CD8-positive, alpha-beta memory T cell (primary cell): ENCODE measurements at regions not wholly inside any gene's neighbourhood (a gene's known extent, or its start where the extent isn't known, plus 50 kb on each side); places are given as distances from the start of the nearest gene placed in this dataset.

Source experiments
- CTCF ChIA-PET: fragments of 350-600 bp; sonication (Branson Sonifier 250); formaldehyde crosslinking; loops from one replicate; lab custom pipeline; 2021; ENCODE audit warnings: antibody characterized with exemption; lab: Charles Lee
- POLR2A ChIA-PET: fragments of 350-600 bp; sonication (Branson Sonifier 250); formaldehyde crosslinking; loops from one replicate; lab custom pipeline; 2021; ENCODE audit warnings: antibody characterized with exemption; lab: Charles Lee
- DNase-seq, 5 donors: peaks; one replicate each; pipeline versions ENCODE4 v3.0.0 to v3.0.0-alpha.2; 2020 to 2022; ENCODE audit warnings: mixed read lengths in 1 of 5
- H3K27ac ChIP-seq: one replicate; pipeline ENCODE4 v1.7.0; 2013; ENCODE audit warnings: low read depth, mild to moderate bottlenecking, low read length, moderate library complexity
- H3K27me3 ChIP-seq: 2 replicates; pipeline ENCODE4 v1.7.0; 2013; ENCODE audit warnings: low read length, mild to moderate bottlenecking; ENCODE audit not compliant: insufficient read depth, poor library complexity, severe bottlenecking
- H3K36me3 ChIP-seq: 2 replicates; pipeline ENCODE4 v1.7.0; 2013; ENCODE audit warnings: mild to moderate bottlenecking, low read length, moderate library complexity; ENCODE audit not compliant: insufficient read depth
- H3K4me1 ChIP-seq: 2 replicates; pipeline ENCODE4 v1.7.0; 2013; ENCODE audit warnings: mild to moderate bottlenecking, low read length, moderate library complexity; ENCODE audit not compliant: insufficient read depth
- H3K4me3 ChIP-seq: 2 replicates; pipeline ENCODE4 v1.7.0; 2013; ENCODE audit warnings: mild to moderate bottlenecking, low read length
- H3K9me3 ChIP-seq: 2 replicates; pipeline ENCODE4 v1.7.0; 2013; ENCODE audit warnings: mild to moderate bottlenecking, low read length
- H3K27ac Mint-ChIP-seq, 8 donors: one replicate each; pipeline ENCODE4 v1.8.0; 2020 to 2021; ENCODE audit warnings: mixed read lengths in 8 of 8, mild to moderate bottlenecking in 6 of 8, inconsistent platforms in 3 of 8, moderate library complexity in 3 of 8
- H3K27me3 Mint-ChIP-seq, 2 donors: one replicate each; pipeline ENCODE4 v1.8.0; 2020 to 2021; ENCODE audit warnings: mixed read lengths in 2 of 2, mild to moderate bottlenecking in 1 of 2, moderate library complexity in 1 of 2
- H3K36me3 Mint-ChIP-seq, 3 donors: one replicate each; pipeline ENCODE4 v1.8.0; 2020 to 2021; ENCODE audit warnings: mixed read lengths in 3 of 3, inconsistent platforms in 1 of 3, mild to moderate bottlenecking in 1 of 3
- H3K4me1 Mint-ChIP-seq, 3 donors: one replicate each; pipeline ENCODE4 v1.8.0; 2020 to 2021; ENCODE audit warnings: mixed read lengths in 3 of 3, inconsistent platforms in 1 of 3, mild to moderate bottlenecking in 1 of 3
- H3K4me3 Mint-ChIP-seq, 7 donors: one replicate each; pipeline ENCODE4 v1.8.0; 2020 to 2021; ENCODE audit warnings: mixed read lengths in 7 of 7, mild to moderate bottlenecking in 6 of 7, moderate library complexity in 4 of 7, inconsistent platforms in 2 of 7
- H3K9me3 Mint-ChIP-seq, 5 donors: one replicate each; pipeline ENCODE4 v1.8.0; 2020 to 2022; ENCODE audit warnings: mixed read lengths in 5 of 5, mild to moderate bottlenecking in 3 of 5, moderate library complexity in 2 of 5, inconsistent platforms in 1 of 5

DNA sequence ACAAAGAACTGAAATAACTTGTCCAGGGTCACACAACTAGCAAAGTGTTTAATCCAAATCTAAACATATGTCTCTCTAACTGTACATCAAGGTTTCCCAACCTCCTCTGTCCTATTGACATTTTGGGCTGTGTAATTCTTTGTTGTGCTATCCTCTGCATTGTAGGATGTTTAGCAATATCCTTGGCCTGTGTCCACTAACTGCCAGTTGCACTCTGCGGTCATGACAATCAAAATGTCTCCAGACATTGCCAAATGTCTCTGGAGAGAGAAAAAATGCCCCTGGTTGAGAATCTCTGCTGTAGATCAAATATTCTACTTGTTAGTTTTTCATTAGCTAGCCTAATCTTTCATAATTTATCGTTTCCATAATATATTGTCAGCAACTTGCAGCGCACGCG lies 353.4 kb upstream of the NEGR1 start:
- peaks cover 0 to 31% (median 15%) of the 10 kb centered on the region in 5 donors for H3K9me3 Mint-ChIP-seq
- peaks cover 0 to 1% (median 0%) of the 10 kb centered on the region in 3 donors for H3K36me3 Mint-ChIP-seq
- no peak overlapping the region for H3K27ac Mint-ChIP-seq
- CTCF ChIA-PET, result no interaction called here
- Histone ChIP-seq H3K4me1 (no peaks in the 10 kb centered on the region), H3K27ac (no peak overlapping the region), H3K4me3 (no peak overlapping the region), H3K27me3 (no peaks in the 10 kb centered on the region), H3K36me3 (no peaks in the 10 kb centered on the region), H3K9me3 (no peaks in the 10 kb centered on the region)
- POLR2A ChIA-PET, result no interaction called here
- H3K4me1 Mint-ChIP-seq, result no peaks in the 10 kb centered on the region
- peaks cover 0 to 2% of the 10 kb centered on the region in 2 donors for H3K27me3 Mint-ChIP-seq
- no peak overlapping the region for H3K4me3 Mint-ChIP-seq
- DNase-seq, result no peak

GRCh38 chr1:72634946-72635345 lies 352.6 kb upstream of the NEGR1 start:
- no peaks in the 10 kb centered on the region for H3K27me3 ChIP-seq
- POLR2A ChIA-PET, result no interaction called here
- H3K9me3 ChIP-seq, result no peaks in the 10 kb centered on the region
- H3K4me1 Mint-ChIP-seq, result no peaks in the 10 kb centered on the region
- no peak overlapping the region for H3K27ac Mint-ChIP-seq
- peaks cover 0 to 2% of the 10 kb centered on the region in 2 donors for H3K27me3 Mint-ChIP-seq
- H3K36me3 Mint-ChIP-seq, result peaks cover 0 to 1% (median 0%) of the 10 kb centered on the region in 3 donors
- H3K27ac ChIP-seq, result no peak overlapping the region
- no peaks in the 10 kb centered on the region for H3K4me1 ChIP-seq
- no peaks in the 10 kb centered on the region for H3K36me3 ChIP-seq
- H3K4me3 ChIP-seq, result no peak overlapping the region
- H3K9me3 Mint-ChIP-seq, result peaks cover 0 to 31% (median 15%) of the 10 kb centered on the region in 5 donors
- H3K4me3 Mint-ChIP-seq, result no peak overlapping the region
- DNase-seq, result no peak
- CTCF ChIA-PET, result no interaction called here

DNA sequence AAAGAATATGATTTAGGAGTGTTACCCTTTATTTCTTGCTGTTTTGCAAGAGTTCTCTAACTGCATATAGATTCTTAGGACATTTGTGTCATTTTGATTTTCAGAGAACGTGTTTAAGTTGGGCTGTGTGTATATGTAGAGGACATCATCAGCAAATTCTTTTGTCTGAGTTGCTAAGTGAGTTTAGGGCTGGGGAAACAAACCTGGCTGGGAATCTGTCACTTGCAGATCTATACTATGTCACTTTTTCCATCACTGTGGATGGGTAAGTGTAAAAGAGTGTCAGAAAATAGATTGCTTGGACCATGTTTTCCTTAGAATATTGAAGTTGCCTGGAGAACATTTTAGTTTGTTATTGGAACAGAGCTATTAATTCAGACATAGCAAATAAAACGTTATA lies 349.1 kb upstream of the NEGR1 start:
- Histone ChIP-seq H3K27ac (no peak overlapping the region), H3K36me3 (no peaks in the 10 kb centered on the region), H3K4me3 (no peak overlapping the region), H3K9me3 (no peaks in the 10 kb centered on the region), H3K27me3 (no peaks in the 10 kb centered on the region), H3K4me1 (no peaks in the 10 kb centered on the region)
- Mint-ChIP-seq H3K4me3 (no peak overlapping the region), H3K36me3 (peaks cover 0 to 1% (median 0%) of the 10 kb centered on the region in 3 donors), H3K27me3 (no peaks in the 10 kb centered on the region), H3K27ac (no peak overlapping the region), H3K9me3 (peaks cover 0 to 32% (median 7%) of the 10 kb centered on the region in 5 donors), H3K4me1 (no peaks in the 10 kb centered on the region)
- CTCF ChIA-PET, result no interaction called here
- DNase-seq, result no peak
- POLR2A ChIA-PET, result no interaction called here

GRCh38 chr1:72623299-72623708 lies 341.0 kb upstream of the NEGR1 start:
- Mint-ChIP-seq H3K36me3 (no peaks in the 10 kb centered on the region), H3K4me1 (no peaks in the 10 kb centered on the region), H3K4me3 (no peak overlapping the region), H3K27ac (no peak overlapping the region), H3K27me3 (no peaks in the 10 kb centered on the region), H3K9me3 (peaks cover 0 to 16% (median 0%) of the 10 kb centered on the region in 5 donors)
- DNase-seq, result no peak
- no peaks in the 10 kb centered on the region for H3K27me3 ChIP-seq
- ChIA-PET CTCF (no interaction called here), POLR2A (no interaction called here)
- H3K4me3 ChIP-seq, result no peak overlapping the region
- H3K27ac ChIP-seq, result no peak overlapping the region
- no peaks in the 10 kb centered on the region for H3K9me3 ChIP-seq
- H3K4me1 ChIP-seq, result no peaks in the 10 kb centered on the region
- no peaks in the 10 kb centered on the region for H3K36me3 ChIP-seq

DNA sequence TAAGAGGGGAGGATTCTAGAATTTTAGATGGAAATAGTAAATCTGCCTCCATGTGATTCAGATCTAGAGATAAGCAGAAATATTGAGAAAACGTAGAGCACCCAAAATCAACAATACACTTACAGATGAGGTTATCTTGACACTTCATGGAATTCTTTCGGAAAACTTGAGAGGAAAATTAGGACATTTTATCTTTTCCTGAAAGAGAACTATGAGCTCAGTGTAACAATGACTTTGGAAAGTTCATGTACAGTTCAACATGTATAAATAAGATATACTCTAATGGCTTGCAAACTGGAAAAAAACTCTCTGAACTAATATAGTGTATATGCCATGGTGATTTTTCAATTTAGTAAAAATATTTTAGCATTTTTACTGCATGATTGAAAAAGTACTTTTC lies 338.1 kb upstream of the NEGR1 start:
- H3K9me3 Mint-ChIP-seq, result peaks cover 0 to 15% (median 3%) of the 10 kb centered on the region in 5 donors
- no peak overlapping the region for H3K4me3 Mint-ChIP-seq
- Histone ChIP-seq H3K4me3 (no peak overlapping the region), H3K9me3 (no peaks in the 10 kb centered on the region), H3K27me3 (no peaks in the 10 kb centered on the region), H3K4me1 (no peaks in the 10 kb centered on the region), H3K36me3 (no peaks in the 10 kb centered on the region), H3K27ac (no peak overlapping the region)
- POLR2A ChIA-PET, result no interaction called here
- no peak overlapping the region for H3K27ac Mint-ChIP-seq
- CTCF ChIA-PET, result no interaction called here
- no peaks in the 10 kb centered on the region for H3K36me3 Mint-ChIP-seq
- H3K27me3 Mint-ChIP-seq, result no peaks in the 10 kb centered on the region
- no peak for DNase-seq
- no peaks in the 10 kb centered on the region for H3K4me1 Mint-ChIP-seq

- no peaks in the 10 kb centered on the region for H3K4me1 Mint-ChIP-seq
- POLR2A ChIA-PET, result no interaction called here
- no peak overlapping the region for H3K4me3 Mint-ChIP-seq
- no peaks in the 10 kb centered on the region for H3K36me3 ChIP-seq
- no peak overlapping the region for H3K4me3 ChIP-seq
- peaks cover 2 to 9% (median 6%) of the 10 kb centered on the region in 5 donors for H3K9me3 Mint-ChIP-seq
- H3K36me3 Mint-ChIP-seq, result no peaks in the 10 kb centered on the region
- no peaks in the 10 kb centered on the region for H3K27me3 ChIP-seq
- H3K27ac Mint-ChIP-seq, result no peak overlapping the region
- CTCF ChIA-PET, result no interaction called here
- no peak for DNase-seq
- H3K27ac ChIP-seq, result no peak overlapping the region
- no peaks in the 10 kb centered on the region for H3K4me1 ChIP-seq
- no peaks in the 10 kb centered on the region for H3K9me3 ChIP-seq
- H3K27me3 Mint-ChIP-seq, result peaks cover 0 to 1% of the 10 kb centered on the region in 2 donors
Observed at GRCh38 chr1:72606216-72606810, 324.0 kb upstream of the NEGR1 start.

DNA sequence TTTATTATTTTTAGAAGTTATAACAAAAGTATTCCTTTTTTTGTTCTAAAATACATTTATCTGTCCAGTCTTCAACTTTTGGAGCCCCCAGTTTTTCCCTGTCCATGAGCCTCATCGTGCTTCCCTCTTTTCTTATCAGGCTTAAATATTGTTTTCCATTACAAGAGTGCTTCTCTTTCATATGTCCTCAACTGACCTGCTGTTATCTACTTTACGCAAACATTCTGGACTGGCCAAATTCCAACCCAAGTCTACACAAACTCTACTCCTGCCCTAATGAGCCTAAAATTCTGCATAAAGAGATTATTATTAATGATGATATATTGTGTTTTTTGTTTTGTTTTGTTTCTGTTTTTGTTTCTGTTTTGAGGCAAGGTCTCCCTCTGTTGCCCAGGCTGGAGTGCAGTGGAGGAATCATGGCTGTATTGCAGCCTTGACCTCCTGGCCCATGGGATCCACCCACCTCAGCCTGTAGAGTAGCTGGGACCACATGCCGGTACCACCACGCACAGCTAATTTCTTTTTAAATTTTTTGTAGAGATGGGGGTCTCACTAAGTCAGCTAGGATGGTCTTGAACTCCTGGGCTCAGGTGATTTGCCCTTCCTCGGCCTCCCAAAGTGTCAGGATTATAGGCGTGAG lies 318.8 kb upstream of the NEGR1 start:
- Histone ChIP-seq H3K36me3 (no peaks in the 10 kb centered on the region), H3K27me3 (no peaks in the 10 kb centered on the region), H3K4me1 (no peaks in the 10 kb centered on the region), H3K9me3 (no peaks in the 10 kb centered on the region), H3K27ac (no peak overlapping the region), H3K4me3 (no peak overlapping the region)
- Mint-ChIP-seq H3K9me3 (peaks cover 0 to 10% (median 5%) of the 10 kb centered on the region in 5 donors), H3K27me3 (peaks cover 0 to 1% of the 10 kb centered on the region in 2 donors), H3K4me3 (no peak overlapping the region), H3K27ac (no peak overlapping the region), H3K4me1 (no peaks in the 10 kb centered on the region), H3K36me3 (no peaks in the 10 kb centered on the region)
- ChIA-PET CTCF (no interaction called here), POLR2A (no interaction called here)
- DNase-seq, result no peak

DNA sequence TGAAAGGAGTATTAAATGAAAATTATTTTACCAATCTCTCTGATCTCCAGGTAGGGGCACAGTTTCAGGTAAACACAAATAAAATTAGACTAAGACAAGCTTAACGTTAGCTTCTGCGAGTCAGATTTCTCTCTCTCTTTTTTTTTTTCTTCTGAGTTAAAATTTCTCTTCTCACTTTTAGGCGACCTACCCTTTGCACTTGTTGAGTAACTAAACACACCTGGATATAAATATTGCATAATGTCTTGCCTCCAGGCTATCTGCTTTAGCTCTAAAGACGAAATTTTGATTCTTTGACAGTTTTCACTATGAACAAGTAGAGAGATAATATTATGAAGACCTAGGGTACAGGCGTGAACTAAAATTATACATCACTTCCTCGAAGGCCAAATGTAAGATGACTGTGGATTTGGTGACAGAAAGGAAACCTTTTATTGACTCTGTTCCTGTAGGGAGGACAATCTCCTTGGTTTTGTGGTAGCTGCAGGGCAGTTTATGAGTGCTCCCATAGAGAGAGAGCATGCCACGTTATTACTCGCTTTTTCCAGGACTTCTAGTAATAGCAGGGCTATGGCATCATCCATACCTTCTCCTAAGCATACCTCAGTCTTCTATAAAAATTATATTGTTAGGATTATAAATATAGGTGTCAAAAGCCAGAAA lies 303.8 kb upstream of the NEGR1 start:
- POLR2A ChIA-PET, result no interaction called here

More for the DNA sequence above, 303.8 kb upstream of the NEGR1 start:
- Histone ChIP-seq H3K27me3 (no peaks in the 10 kb centered on the region), H3K4me3 (no peak overlapping the region), H3K9me3 (no peaks in the 10 kb centered on the region), H3K27ac (no peak overlapping the region), H3K4me1 (no peaks in the 10 kb centered on the region), H3K36me3 (no peaks in the 10 kb centered on the region)
- CTCF ChIA-PET, result no interaction called here
- H3K36me3 Mint-ChIP-seq, result no peaks in the 10 kb centered on the region
- no peaks in the 10 kb centered on the region for H3K27me3 Mint-ChIP-seq
- no peak overlapping the region for H3K27ac Mint-ChIP-seq
- DNase-seq, result no peak
- H3K4me3 Mint-ChIP-seq, result no peak overlapping the region
- peaks cover 0 to 29% (median 4%) of the 10 kb centered on the region in 5 donors for H3K9me3 Mint-ChIP-seq
- H3K4me1 Mint-ChIP-seq, result no peaks in the 10 kb centered on the region
